GM21526 (cell line): ENCODE measurements at regions not wholly inside any gene's neighbourhood (a gene's known extent, or its start where the extent isn't known, plus 50 kb on each side); places are given as distances from the start of the nearest gene placed in this dataset.

Source experiments
- ATAC-seq: cut with Tn5 transposase; IDR thresholded peaks from one replicate; pipeline ENCODE4 v1.9.1; 2021; ENCODE audit warnings: moderate library complexity; ENCODE audit not compliant: unreplicated experiment, low FRiP score

- no peak for ATAC-seq
Measured at GRCh38 chr3:181851063-181851462, 139.3 kb downstream of the SOX2 start.

GRCh38 chr3:181855825-181856224 lies 144.1 kb downstream of the SOX2 start:
- no peak for ATAC-seq

GRCh38 chr3:181859518-181859917 lies 147.8 kb downstream of the SOX2 start:
- ATAC-seq, result no peak

- no peak for ATAC-seq
Measured at GRCh38 chr3:181860235-181860634, 148.5 kb downstream of the SOX2 start.

GRCh38 chr3:181862502-181862901 lies 150.8 kb downstream of the SOX2 start:
- no peak for ATAC-seq

- no peak for ATAC-seq
Measured at GRCh38 chr3:181868576-181869082, 156.9 kb downstream of the SOX2 start.

- no peak for ATAC-seq
Measured at GRCh38 chr3:181872887-181873286, 161.2 kb downstream of the SOX2 start.

- no peak for ATAC-seq
Measured at GRCh38 chr3:181879926-181880325, 168.2 kb downstream of the SOX2 start.

- ATAC-seq, result no peak
Measured at GRCh38 chr3:181880331-181880730, 168.6 kb downstream of the SOX2 start.

GRCh38 chr3:181881749-181882148 lies 170.0 kb downstream of the SOX2 start:
- no peak for ATAC-seq

- no peak for ATAC-seq
Measured at GRCh38 chr3:181885868-181886630, 174.3 kb downstream of the SOX2 start.

- no peak for ATAC-seq
Measured at GRCh38 chr3:181886676-181887075, 175.0 kb downstream of the SOX2 start.

- ATAC-seq, result no peak
Measured at GRCh38 chr3:181887685-181888084, 176.0 kb downstream of the SOX2 start.

- ATAC-seq, result no peak
Measured at GRCh38 chr3:181888234-181888633, 176.5 kb downstream of the SOX2 start.

GRCh38 chr3:181892848-181893247 lies 181.1 kb downstream of the SOX2 start:
- ATAC-seq, result no peak

GRCh38 chr3:181896605-181897004 lies 184.9 kb downstream of the SOX2 start:
- no peak for ATAC-seq

GRCh38 chr3:181899702-181900101 lies 188.0 kb downstream of the SOX2 start:
- no peak for ATAC-seq

- no peak for ATAC-seq
Measured at GRCh38 chr3:181901626-181902025, 189.9 kb downstream of the SOX2 start.

- peak; percentile 64 for ATAC-seq
Measured at GRCh38 chr3:181906338-181906737, 194.6 kb downstream of the SOX2 start.

- no peak for ATAC-seq
Measured at GRCh38 chr3:181909241-181909640, 197.5 kb downstream of the SOX2 start.

- peak; percentile 84 for ATAC-seq
Measured at GRCh38 chr3:181912384-181912783, 200.7 kb downstream of the SOX2 start.

- no peak for ATAC-seq
Measured at GRCh38 chr3:181913254-181913653, 201.5 kb downstream of the SOX2 start.
